MCF 10A (cell line): ENCODE measurements at regions not wholly inside any gene's neighbourhood (a gene's known extent, or its start where the extent isn't known, plus 50 kb on each side); places are given as distances from the start of the nearest gene placed in this dataset.
"Not testable (repeated sequence)": the region's sequence is repeated elsewhere in the genome, so short reads cannot be mapped to it uniquely, and the experiment has no call there.

Experiments used
- BruUV-seq: library from RNA; stranded (reverse); fragments of 400-500 nt; replicated peaks from 2 replicates; lab custom pipeline; 2021; lab: Mats Ljungman, UMichigan
- CTCF ChIA-PET: fragments of 300-600 bp; sonication (Branson Sonifier 250); formaldehyde crosslinking; extraction: SDS; loops from one replicate; lab custom pipeline; 2021; ENCODE audit warnings: antibody characterized with exemption, inconsistent platforms; lab: Yijun Ruan, JAX
- POLR2A ChIA-PET: fragments of 300-600, 350-650 bp; sonication (Branson Sonifier 250); formaldehyde crosslinking; extraction: SDS; loops from one replicate; lab custom pipeline; 2020; ENCODE audit warnings: antibody characterized with exemption, inconsistent platforms; lab: Yijun Ruan, JAX
- DNase-seq: peaks from one replicate; pipeline ENCODE4 v3.0.0-alpha.2; 2018; ENCODE audit not compliant: unreplicated experiment
- H3K27ac Mint-ChIP-seq: one replicate; pipeline ENCODE4 v1.8.0; 2022; ENCODE audit warnings: mild to moderate bottlenecking, low read depth, mixed read lengths; ENCODE audit not compliant: unreplicated experiment
- H3K27me3 Mint-ChIP-seq: one replicate; pipeline ENCODE4 v1.8.0; 2022; ENCODE audit warnings: mixed read lengths; ENCODE audit not compliant: insufficient read depth, unreplicated experiment
- H3K36me3 Mint-ChIP-seq: one replicate; pipeline ENCODE4 v1.8.0; 2022; ENCODE audit warnings: mild to moderate bottlenecking, moderate library complexity, mixed read lengths; ENCODE audit not compliant: insufficient read depth, unreplicated experiment
- H3K4me1 Mint-ChIP-seq: one replicate; pipeline ENCODE4 v1.8.0; 2022; ENCODE audit warnings: mixed read lengths; ENCODE audit not compliant: insufficient read depth, unreplicated experiment
- H3K4me3 Mint-ChIP-seq: one replicate; pipeline ENCODE4 v1.8.0; 2022; ENCODE audit warnings: mild to moderate bottlenecking, moderate library complexity, mixed read lengths; ENCODE audit not compliant: unreplicated experiment
- H3K9me3 Mint-ChIP-seq: one replicate; pipeline ENCODE4 v1.8.0; 2022; ENCODE audit warnings: mixed read lengths; ENCODE audit not compliant: unreplicated experiment
- intact Hi-C: fragments of 100-400 bp; cut with micrococcal nuclease; formaldehyde crosslinking; loops from 2 replicates; pipeline ENCODE4 v1.14.1; 2022
- TF ChIP-seq, protein P1 (sequence below): fragments of 200-600 bp; IDR thresholded peaks from one replicate; pipeline ENCODE4 v1.8.0; 2022; ENCODE audit warnings: antibody characterized with exemption, mild to moderate bottlenecking; ENCODE audit not compliant: unreplicated experiment

DNA sequence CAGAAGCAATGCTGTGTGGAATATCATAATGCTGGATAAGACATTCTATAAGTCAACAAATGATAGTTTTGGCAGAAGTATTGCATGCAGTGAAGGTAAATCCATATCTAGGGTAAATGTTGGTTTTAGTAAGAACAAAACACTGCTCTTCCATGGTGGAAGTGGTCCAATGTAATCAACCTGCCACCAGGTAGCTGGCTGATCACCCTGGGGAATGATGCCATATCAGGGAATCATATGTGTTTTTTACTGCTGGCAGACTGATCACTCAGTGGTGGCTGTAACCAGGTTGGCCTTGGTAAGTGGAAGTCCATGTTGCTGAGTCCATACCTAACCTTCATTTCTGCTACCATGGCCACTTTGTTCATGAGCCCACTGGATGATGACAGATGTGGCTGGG lies 74.0 kb upstream of the CENPE start:
- intact Hi-C loops, result no loop called here
- CTCF ChIA-PET, result interaction anchor here (1.2 kb wide), 1 partner anchor 12 kb away, joined by 3 read pairs; no protein-coding TSS in a partner anchor
- peaks cover 4% of the 10 kb centered on the region for H3K36me3 Mint-ChIP-seq
- TF ChIP-seq, protein P1, sequence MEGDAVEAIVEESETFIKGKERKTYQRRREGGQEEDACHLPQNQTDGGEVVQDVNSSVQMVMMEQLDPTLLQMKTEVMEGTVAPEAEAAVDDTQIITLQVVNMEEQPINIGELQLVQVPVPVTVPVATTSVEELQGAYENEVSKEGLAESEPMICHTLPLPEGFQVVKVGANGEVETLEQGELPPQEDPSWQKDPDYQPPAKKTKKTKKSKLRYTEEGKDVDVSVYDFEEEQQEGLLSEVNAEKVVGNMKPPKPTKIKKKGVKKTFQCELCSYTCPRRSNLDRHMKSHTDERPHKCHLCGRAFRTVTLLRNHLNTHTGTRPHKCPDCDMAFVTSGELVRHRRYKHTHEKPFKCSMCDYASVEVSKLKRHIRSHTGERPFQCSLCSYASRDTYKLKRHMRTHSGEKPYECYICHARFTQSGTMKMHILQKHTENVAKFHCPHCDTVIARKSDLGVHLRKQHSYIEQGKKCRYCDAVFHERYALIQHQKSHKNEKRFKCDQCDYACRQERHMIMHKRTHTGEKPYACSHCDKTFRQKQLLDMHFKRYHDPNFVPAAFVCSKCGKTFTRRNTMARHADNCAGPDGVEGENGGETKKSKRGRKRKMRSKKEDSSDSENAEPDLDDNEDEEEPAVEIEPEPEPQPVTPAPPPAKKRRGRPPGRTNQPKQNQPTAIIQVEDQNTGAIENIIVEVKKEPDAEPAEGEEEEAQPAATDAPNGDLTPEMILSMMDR, result no peak
- DNase-seq, result no peak
- no peaks in the 10 kb centered on the region for H3K9me3 Mint-ChIP-seq
- H3K27me3 Mint-ChIP-seq, result no peaks in the 10 kb centered on the region
- no TSS peak for BruUV-seq
- POLR2A ChIA-PET, result no interaction called here
- no peaks in the 10 kb centered on the region for H3K4me1 Mint-ChIP-seq
- H3K27ac Mint-ChIP-seq, result no peak overlapping the region
- no peak overlapping the region for H3K4me3 Mint-ChIP-seq

DNA sequence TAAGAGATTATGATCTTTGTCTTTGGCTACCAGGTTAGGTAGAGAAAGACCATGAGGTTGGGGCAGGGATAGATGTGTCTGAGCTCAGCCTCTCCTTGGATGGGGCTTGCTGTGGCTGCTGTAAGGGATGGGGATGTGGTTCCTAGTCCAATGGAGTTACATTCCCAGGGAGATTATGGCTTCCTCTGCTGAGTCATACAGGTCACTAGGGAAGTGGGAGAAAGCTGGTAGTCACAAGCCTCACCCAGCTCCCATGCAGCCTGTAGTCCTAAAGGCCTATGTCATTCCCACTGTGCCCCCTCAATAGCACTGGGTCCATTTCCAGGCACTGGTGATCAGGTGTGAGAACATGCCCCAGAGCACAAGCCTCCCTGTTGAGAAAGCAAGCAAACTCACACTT lies 70.6 kb upstream of the CENPE start:
- intact Hi-C loops, result no loop called here
- ChIA-PET CTCF (no interaction called here), POLR2A (no interaction called here)
- no peak overlapping the region for H3K4me3 Mint-ChIP-seq
- BruUV-seq, result no TSS peak
- TF ChIP-seq, protein P1, result no peak
- peaks cover 4% of the 10 kb centered on the region for H3K36me3 Mint-ChIP-seq
- H3K27ac Mint-ChIP-seq, result no peak overlapping the region
- peaks cover 7% of the 10 kb centered on the region for H3K9me3 Mint-ChIP-seq
- DNase-seq, result no peak
- no peaks in the 10 kb centered on the region for H3K27me3 Mint-ChIP-seq
- H3K4me1 Mint-ChIP-seq, result no peaks in the 10 kb centered on the region

DNA sequence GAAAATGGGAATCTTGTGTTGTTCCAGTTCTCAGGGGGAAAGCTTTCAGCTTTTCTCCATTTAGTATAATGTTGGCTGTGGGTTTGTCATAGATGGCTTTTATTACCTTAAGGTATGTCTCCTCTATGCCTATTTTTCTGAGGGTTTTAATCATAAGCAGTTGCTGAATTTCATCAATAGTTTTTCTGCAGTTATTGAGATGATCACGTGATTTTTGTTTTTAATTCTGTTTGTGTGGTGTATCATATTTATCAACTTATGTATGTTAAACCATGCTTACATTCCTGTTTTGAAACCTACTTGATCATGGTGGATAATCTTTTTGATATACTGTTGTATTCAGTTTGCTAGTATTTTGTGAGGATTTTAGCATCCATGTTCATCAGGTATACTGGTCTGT lies 66.8 kb upstream of the CENPE start:
- POLR2A ChIA-PET, result no interaction called here
- intact Hi-C loops, result no loop called here

DNA sequence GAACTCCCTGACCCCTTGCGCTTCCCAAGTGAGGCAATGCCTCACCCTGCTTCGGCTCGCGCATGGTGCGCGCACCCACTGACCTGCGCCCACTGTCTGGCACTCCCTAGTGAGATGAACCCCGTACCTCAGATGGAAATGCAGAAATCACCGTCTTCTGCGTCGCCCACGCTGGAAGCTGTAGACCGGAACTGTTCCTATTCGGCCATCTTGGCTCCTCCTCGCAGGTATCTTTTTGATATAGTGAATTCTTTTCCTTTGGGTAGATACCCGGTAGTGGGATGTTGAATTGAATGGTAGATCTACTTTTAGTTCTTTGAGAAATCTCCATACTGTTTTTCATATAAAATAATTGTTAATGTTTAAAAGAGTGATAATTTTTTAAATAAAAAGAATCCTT lies 57.9 kb upstream of the CENPE start:
- H3K27ac Mint-ChIP-seq, intact Hi-C loops, H3K36me3 Mint-ChIP-seq, H3K4me1 Mint-ChIP-seq, H3K9me3 Mint-ChIP-seq, DNase-seq, BruUV-seq, CTCF ChIA-PET, POLR2A ChIA-PET, H3K4me3 Mint-ChIP-seq, H3K27me3 Mint-ChIP-seq: not testable (repeated sequence)

More for the DNA sequence above, 66.8 kb upstream of the CENPE start:
- Mint-ChIP-seq H3K9me3 (peaks cover 7% of the 10 kb centered on the region), H3K27ac (no peak overlapping the region), H3K27me3 (no peaks in the 10 kb centered on the region), H3K4me1 (no peaks in the 10 kb centered on the region), H3K4me3 (no peak overlapping the region), H3K36me3 (peaks cover 4% of the 10 kb centered on the region)
- no TSS peak for BruUV-seq
- DNase-seq, result no peak
- TF ChIP-seq, protein P1, result no peak
- CTCF ChIA-PET, result no interaction called here
